ENCODE measurements at regions not wholly inside any gene's neighbourhood (a gene's known extent, or its start where the extent isn't known, plus 50 kb on each side); places are given as distances from the start of the nearest gene placed in this dataset.

- TF ChIP-seq CTCF (IDR thresholded peaks at IDR 0.05; ENCODE audit: extremely low read depth in 1 of 2, insufficient read depth in 1 of 2, low read depth in 1 of 2, low read length in 2 of 2) (no peak), POLR2A (IDR thresholded peaks at IDR 0.05; ENCODE audit: low read depth, low read length) (no peak), POLR2AphosphoS5 (IDR thresholded peaks at IDR 0.05; ENCODE audit: insufficient read depth, low read depth, low read length) (no peak)
Observed at GRCh38 chr3:34367521-34367920, 569.1 kb downstream of the PDCD6IP start.

All from endothelial cell of umbilical vein (primary cell).